ENCODE measurements at regions not wholly inside any gene's neighbourhood (a gene's known extent, or its start where the extent isn't known, plus 50 kb on each side); places are given as distances from the start of the nearest gene placed in this dataset.

GRCh38 chr15:68518046-68518445 is 60.7 kb upstream of the CORO2B start:
- Histone ChIP-seq H4K20me1 (ENCODE audit: insufficient read depth, low read length) (no peaks in the 10 kb centered on the region), H3K27ac (ENCODE audit: low read length) (no peak overlapping the region), H3K9me2 (replicated peaks; ENCODE audit: insufficient read depth, low read length) (no peaks in the 10 kb centered on the region), H3K4me1 (ENCODE audit: low read length) (no peaks in the 10 kb centered on the region), H3K79me2 (ENCODE audit: low read length) (no peaks in the 10 kb centered on the region), H3K4me3 (ENCODE audit: low read length) (no peak overlapping the region), H3K36me3 (replicated peaks; ENCODE audit: insufficient read depth, low read length) (no peaks in the 10 kb centered on the region), H2AFZ (ENCODE audit: low read length) (no peak overlapping the region), H3K9me3 (replicated peaks; ENCODE audit: insufficient read depth, low read length) (no peaks in the 10 kb centered on the region), H3K9ac (ENCODE audit: low read length) (no peak overlapping the region), H3F3A (ENCODE audit: insufficient read depth, low read length) (no peaks in the 10 kb centered on the region), H3K27me3 (replicated peaks; ENCODE audit: insufficient read depth, low read length) (no peaks in the 10 kb centered on the region), H3K4me2 (ENCODE audit: low read depth, low read length) (no peak overlapping the region)
- no peak for DNase-seq
- TF ChIP-seq EZH2phosphoT487 (IDR thresholded peaks at IDR 0.05; ENCODE audit: low read length), result no peak
- TF ChIP-seq, protein P1, sequence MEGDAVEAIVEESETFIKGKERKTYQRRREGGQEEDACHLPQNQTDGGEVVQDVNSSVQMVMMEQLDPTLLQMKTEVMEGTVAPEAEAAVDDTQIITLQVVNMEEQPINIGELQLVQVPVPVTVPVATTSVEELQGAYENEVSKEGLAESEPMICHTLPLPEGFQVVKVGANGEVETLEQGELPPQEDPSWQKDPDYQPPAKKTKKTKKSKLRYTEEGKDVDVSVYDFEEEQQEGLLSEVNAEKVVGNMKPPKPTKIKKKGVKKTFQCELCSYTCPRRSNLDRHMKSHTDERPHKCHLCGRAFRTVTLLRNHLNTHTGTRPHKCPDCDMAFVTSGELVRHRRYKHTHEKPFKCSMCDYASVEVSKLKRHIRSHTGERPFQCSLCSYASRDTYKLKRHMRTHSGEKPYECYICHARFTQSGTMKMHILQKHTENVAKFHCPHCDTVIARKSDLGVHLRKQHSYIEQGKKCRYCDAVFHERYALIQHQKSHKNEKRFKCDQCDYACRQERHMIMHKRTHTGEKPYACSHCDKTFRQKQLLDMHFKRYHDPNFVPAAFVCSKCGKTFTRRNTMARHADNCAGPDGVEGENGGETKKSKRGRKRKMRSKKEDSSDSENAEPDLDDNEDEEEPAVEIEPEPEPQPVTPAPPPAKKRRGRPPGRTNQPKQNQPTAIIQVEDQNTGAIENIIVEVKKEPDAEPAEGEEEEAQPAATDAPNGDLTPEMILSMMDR (IDR thresholded peaks at IDR 0.05; ENCODE audit: low read length), result no peak
- no peak for TF ChIP-seq EZH2 (optimal IDR thresholded peaks at IDR 0.05; ENCODE audit: low read depth, low read length)

DNA sequence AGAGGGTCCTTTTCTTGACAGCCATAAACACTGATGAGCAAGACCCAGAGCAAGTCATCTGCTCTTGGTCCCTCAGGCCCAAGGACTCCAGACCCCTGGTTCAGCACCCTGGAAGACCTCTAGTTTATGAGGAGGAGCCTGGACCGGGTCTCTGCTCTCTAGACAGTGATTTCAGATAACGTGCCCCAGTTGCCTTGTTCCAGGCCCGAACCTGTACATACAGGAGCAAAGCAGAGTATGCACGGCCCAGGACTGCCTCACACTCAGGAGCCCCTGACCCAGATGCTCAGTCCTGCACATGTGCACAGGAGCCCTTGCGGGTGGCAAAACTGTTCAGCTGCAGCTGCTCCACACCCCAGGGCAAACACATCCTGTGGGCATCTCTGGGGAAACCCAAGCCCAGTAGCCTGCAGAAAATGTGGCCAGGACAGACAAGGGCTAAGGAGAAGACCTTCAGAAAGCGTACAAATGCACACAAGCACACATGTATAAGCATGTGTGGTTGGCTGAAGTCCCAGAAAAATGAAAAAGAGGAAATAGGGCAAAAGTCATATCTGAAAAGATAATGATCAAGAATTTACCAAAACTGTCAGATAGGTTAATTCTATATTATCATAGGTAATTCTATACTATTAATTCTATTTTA is 59.9 kb upstream of the CORO2B start:
- H3K36me3 ChIP-seq (replicated peaks; ENCODE audit: insufficient read depth, low read length), result no peaks in the 10 kb centered on the region
- H3K4me3 ChIP-seq (ENCODE audit: low read length), result no peak overlapping the region
- H3K27ac ChIP-seq (ENCODE audit: low read length), result no peak overlapping the region
- H2AFZ ChIP-seq (ENCODE audit: low read length), result no peak overlapping the region
- no peak overlapping the region for H3K4me2 ChIP-seq (ENCODE audit: low read depth, low read length)
- no peaks in the 10 kb centered on the region for H3K9me3 ChIP-seq (replicated peaks; ENCODE audit: insufficient read depth, low read length)
- H3K27me3 ChIP-seq (replicated peaks; ENCODE audit: insufficient read depth, low read length), result no peaks in the 10 kb centered on the region
- no peaks in the 10 kb centered on the region for H4K20me1 ChIP-seq (ENCODE audit: insufficient read depth, low read length)
- no peaks in the 10 kb centered on the region for H3K79me2 ChIP-seq (ENCODE audit: low read length)
- no peaks in the 10 kb centered on the region for H3K9me2 ChIP-seq (replicated peaks; ENCODE audit: insufficient read depth, low read length)
- no peak for DNase-seq
- no peak overlapping the region for H3K9ac ChIP-seq (ENCODE audit: low read length)
- TF ChIP-seq EZH2phosphoT487 (IDR thresholded peaks at IDR 0.05; ENCODE audit: low read length), result no peak
- TF ChIP-seq, protein P1 (IDR thresholded peaks at IDR 0.05; ENCODE audit: low read length), result no peak
- no peak for TF ChIP-seq EZH2 (optimal IDR thresholded peaks at IDR 0.05; ENCODE audit: low read depth, low read length)
- no peaks in the 10 kb centered on the region for H3K4me1 ChIP-seq (ENCODE audit: low read length)
- H3F3A ChIP-seq (ENCODE audit: insufficient read depth, low read length), result no peaks in the 10 kb centered on the region

GRCh38 chr15:68524753-68525584 is 53.8 kb upstream of the CORO2B start:
- Histone ChIP-seq H3K9me2 (replicated peaks; ENCODE audit: insufficient read depth, low read length) (no peaks in the 10 kb centered on the region), H3K9ac (ENCODE audit: low read length) (no peak overlapping the region), H3K4me3 (ENCODE audit: low read length) (no peak overlapping the region), H3K79me2 (ENCODE audit: low read length) (no peaks in the 10 kb centered on the region), H3K27ac (ENCODE audit: low read length) (no peak overlapping the region), H2AFZ (ENCODE audit: low read length) (no peak overlapping the region), H3K9me3 (replicated peaks; ENCODE audit: insufficient read depth, low read length) (no peaks in the 10 kb centered on the region), H3K36me3 (replicated peaks; ENCODE audit: insufficient read depth, low read length) (no peaks in the 10 kb centered on the region), H3K27me3 (replicated peaks; ENCODE audit: insufficient read depth, low read length) (no peaks in the 10 kb centered on the region), H4K20me1 (ENCODE audit: insufficient read depth, low read length) (no peaks in the 10 kb centered on the region), H3K4me1 (ENCODE audit: low read length) (peaks cover 11% of the 10 kb centered on the region), H3K4me2 (ENCODE audit: low read depth, low read length) (no peak overlapping the region), H3F3A (ENCODE audit: insufficient read depth, low read length) (no peaks in the 10 kb centered on the region)
- TF ChIP-seq, protein P1 (IDR thresholded peaks at IDR 0.05; ENCODE audit: low read length), result no peak
- TF ChIP-seq EZH2 (optimal IDR thresholded peaks at IDR 0.05; ENCODE audit: low read depth, low read length) (no peak), EZH2phosphoT487 (IDR thresholded peaks at IDR 0.05; ENCODE audit: low read length) (no peak)
- DNase-seq, result no peak
